Breast epithelium (tissue), 3 donors: ENCODE measurements at regions not wholly inside any gene's neighbourhood (a gene's known extent, or its start where the extent isn't known, plus 50 kb on each side); places are given as distances from the start of the nearest gene placed in this dataset.

Source experiments
- CTCF ChIP-seq, 3 donors: fragments of 450-650 bp; IDR thresholded peaks; one replicate each; pipeline ENCODE4 v1.5.1; 2016 to 2017; ENCODE audit warnings: antibody characterized with exemption in 3 of 3, mild to moderate bottlenecking in 3 of 3, moderate library complexity in 3 of 3
- POLR2AphosphoS5 ChIP-seq, 3 donors: sonication (generic); formaldehyde crosslinking; IDR thresholded peaks; one replicate each; pipeline ENCODE4 v1.6.1; 2017; ENCODE audit warnings: antibody characterized with exemption in 3 of 3

DNA sequence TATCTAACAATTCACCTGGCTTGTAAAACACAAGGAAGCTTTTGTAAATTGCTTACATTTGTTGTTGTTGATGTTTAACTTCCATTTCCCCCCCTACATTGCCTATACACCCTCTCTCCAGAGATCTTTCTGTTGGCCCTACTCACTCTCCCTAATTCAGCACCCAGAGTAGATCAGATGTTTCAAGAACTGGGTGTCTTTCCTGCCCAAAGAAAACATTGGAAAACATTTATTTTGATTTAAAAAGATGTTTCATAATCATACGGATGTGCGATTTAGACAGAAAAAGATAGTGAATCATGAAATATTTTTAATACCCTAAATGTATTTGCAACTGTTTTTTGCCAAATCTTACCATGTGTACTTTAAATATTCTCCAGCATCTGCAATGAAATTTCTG, 446.4 kb upstream of the RGS6 start:
- no peak for TF ChIP-seq CTCF (IDR thresholded peaks at IDR 0.05)
- no peak for TF ChIP-seq POLR2AphosphoS5 (IDR thresholded peaks at IDR 0.05)
